ENCODE measurements at regions not wholly inside any gene's neighbourhood (a gene's known extent, or its start where the extent isn't known, plus 50 kb on each side); places are given as distances from the start of the nearest gene placed in this dataset.

DNA sequence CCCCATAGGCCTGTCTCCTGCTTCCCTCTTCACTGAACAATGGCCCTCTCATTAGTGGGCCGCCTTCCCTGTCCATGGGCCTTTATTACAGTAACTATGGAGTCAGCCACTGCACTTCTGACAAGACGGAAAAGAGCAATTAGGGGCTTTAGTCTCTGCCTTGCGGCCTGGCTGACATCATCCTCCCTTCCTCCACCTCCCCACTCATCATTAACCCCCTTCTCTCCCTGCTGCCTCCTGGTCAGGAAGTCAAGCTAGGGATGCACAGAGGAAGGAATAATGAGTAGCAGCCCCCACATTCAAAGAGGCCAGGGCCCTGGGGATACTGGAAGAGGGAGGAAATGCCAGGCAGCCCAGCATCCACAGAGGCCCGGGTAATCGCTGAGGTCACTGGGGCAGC lies 101.6 kb upstream of the PLXNA4 start:
- WGBS (ENCODE audit: missing lambda C conversion rate): 67% methylated on average over 5 of the region's 5 CpGs
- ATAC-seq (no peak), FAIRE-seq (no peak), DNase-seq (ENCODE audit: low read depth in 1 of 2, low spot score in 1 of 2) (no peak)
- no peaks in the 10 kb centered on the region for H3K4me1 ChIP-seq
- H3K27ac ChIP-seq: no peak overlapping the region
- no peak overlapping the region for H3K4me3 ChIP-seq
- POLR2A ChIA-PET: no interaction called here
- no peak overlapping the region for H3K4me2 ChIP-seq
- CTCF ChIA-PET: no interaction called here
- H3K9me3 ChIP-seq: no peaks in the 10 kb centered on the region
- TF ChIP-seq PHF8 (IDR thresholded peaks at IDR 0.05; ENCODE audit: borderline replicate concordance, low read depth) (no peak), HDAC2 (IDR thresholded peaks at IDR 0.05) (no peak), CBX8 (IDR thresholded peaks at IDR 0.05) (no peak), FOSL2 (IDR thresholded peaks at IDR 0.05) (no peak), FOSL2 (CRISPR knock-in tag; IDR thresholded peaks at IDR 0.05) (no peak), NFE2L2 (conservative IDR thresholded peaks at IDR 0.05; ENCODE audit: low read length) (no peak), GATA3 (IDR thresholded peaks at IDR 0.05; ENCODE audit: borderline replicate concordance) (no peak), HOXB5 (CRISPR knock-in tag; IDR thresholded peaks at IDR 0.05) (no peak), TFCP2L1 (CRISPR knock-in tag; IDR thresholded peaks at IDR 0.05) (no peak), FOXS1 (CRISPR knock-in tag; IDR thresholded peaks at IDR 0.05) (no peak), NPAS2 (CRISPR knock-in tag; IDR thresholded peaks at IDR 0.05; ENCODE audit: borderline replicate concordance) (no peak), RNF2 (IDR thresholded peaks at IDR 0.05; ENCODE audit: borderline replicate concordance, low read depth) (no peak), HOXB13 (CRISPR knock-in tag; IDR thresholded peaks at IDR 0.05; ENCODE audit: low read depth) (no peak), JUNB (IDR thresholded peaks at IDR 0.05) (no peak), RCOR1 (IDR thresholded peaks at IDR 0.05; ENCODE audit: low read depth, low read length) (no peak)
- TF ChIP-seq, protein P1, sequence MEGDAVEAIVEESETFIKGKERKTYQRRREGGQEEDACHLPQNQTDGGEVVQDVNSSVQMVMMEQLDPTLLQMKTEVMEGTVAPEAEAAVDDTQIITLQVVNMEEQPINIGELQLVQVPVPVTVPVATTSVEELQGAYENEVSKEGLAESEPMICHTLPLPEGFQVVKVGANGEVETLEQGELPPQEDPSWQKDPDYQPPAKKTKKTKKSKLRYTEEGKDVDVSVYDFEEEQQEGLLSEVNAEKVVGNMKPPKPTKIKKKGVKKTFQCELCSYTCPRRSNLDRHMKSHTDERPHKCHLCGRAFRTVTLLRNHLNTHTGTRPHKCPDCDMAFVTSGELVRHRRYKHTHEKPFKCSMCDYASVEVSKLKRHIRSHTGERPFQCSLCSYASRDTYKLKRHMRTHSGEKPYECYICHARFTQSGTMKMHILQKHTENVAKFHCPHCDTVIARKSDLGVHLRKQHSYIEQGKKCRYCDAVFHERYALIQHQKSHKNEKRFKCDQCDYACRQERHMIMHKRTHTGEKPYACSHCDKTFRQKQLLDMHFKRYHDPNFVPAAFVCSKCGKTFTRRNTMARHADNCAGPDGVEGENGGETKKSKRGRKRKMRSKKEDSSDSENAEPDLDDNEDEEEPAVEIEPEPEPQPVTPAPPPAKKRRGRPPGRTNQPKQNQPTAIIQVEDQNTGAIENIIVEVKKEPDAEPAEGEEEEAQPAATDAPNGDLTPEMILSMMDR (IDR thresholded peaks at IDR 0.05): no peak

DNA sequence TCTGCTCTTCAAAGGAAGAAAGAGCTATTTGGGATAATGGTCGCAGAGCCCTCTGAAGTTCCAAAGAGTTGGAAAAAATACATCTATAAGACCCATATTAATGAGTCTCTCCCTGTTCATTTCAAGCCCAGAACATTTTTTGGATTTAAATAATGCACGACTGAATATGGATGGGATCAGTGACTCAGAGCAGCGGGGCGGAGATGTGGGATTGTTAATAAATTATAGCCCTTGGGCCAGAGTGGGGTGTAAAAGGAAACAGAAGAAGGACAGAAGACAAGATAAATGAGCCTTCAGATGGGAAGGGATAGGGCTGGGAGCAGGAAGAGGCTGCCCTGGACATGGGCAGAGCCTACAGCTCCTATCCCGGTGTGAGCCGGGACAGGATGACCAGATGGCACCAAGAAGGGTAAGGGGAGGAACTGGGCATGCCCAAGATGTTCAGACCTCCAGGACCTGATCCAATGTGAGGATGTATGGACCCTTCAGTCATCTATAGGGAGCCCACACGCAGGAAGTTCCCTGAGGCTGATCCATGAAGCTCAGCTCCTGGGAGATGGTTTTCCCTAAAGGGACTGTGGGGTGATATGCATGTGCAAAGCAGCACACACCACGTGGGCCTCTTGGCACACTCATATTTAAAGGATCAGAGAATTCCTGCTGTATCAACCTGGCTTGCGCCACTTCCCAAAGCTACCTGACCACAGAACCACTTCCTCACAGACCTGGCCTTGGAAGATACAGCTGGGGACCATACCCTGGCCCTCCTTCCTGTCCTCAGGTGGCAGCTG lies 96.1 kb upstream of the PLXNA4 start:
- TF ChIP-seq, protein P2, sequence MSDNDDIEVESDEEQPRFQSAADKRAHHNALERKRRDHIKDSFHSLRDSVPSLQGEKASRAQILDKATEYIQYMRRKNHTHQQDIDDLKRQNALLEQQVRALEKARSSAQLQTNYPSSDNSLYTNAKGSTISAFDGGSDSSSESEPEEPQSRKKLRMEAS (IDR thresholded peaks at IDR 0.05): no peak
- TF ChIP-seq SREBF2 (IDR thresholded peaks at IDR 0.05): no peak
- no peak for TF ChIP-seq CHD2 (IDR thresholded peaks at IDR 0.05; ENCODE audit: low read length, partially characterized antibody)
- TF ChIP-seq JUN (IDR thresholded peaks at IDR 0.05): no peak
- no peak for TF ChIP-seq EP300 (IDR thresholded peaks at IDR 0.05)
- TF ChIP-seq MYC (IDR thresholded peaks at IDR 0.05; ENCODE audit: borderline replicate concordance, low read length): no peak
- TF ChIP-seq CBX8 (IDR thresholded peaks at IDR 0.05): no peak
- TF ChIP-seq FOSB (CRISPR knock-in tag; IDR thresholded peaks at IDR 0.05): no peak
- no peak for TF ChIP-seq RARB (CRISPR knock-in tag; IDR thresholded peaks at IDR 0.05)
- TF ChIP-seq TP53 (CRISPR knock-in tag; IDR thresholded peaks at IDR 0.05): no peak
- TF ChIP-seq, protein P3, sequence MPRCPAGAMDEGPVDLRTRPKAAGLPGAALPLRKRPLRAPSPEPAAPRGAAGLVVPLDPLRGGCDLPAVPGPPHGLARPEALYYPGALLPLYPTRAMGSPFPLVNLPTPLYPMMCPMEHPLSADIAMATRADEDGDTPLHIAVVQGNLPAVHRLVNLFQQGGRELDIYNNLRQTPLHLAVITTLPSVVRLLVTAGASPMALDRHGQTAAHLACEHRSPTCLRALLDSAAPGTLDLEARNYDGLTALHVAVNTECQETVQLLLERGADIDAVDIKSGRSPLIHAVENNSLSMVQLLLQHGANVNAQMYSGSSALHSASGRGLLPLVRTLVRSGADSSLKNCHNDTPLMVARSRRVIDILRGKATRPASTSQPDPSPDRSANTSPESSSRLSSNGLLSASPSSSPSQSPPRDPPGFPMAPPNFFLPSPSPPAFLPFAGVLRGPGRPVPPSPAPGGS (IDR thresholded peaks at IDR 0.05): no peak
- TF ChIP-seq KDM1A (IDR thresholded peaks at IDR 0.05; ENCODE audit: low read depth): no peak
- no peak for TF ChIP-seq MAFK (IDR thresholded peaks at IDR 0.05; ENCODE audit: partially characterized antibody)
- WGBS (ENCODE audit: missing lambda C conversion rate): 28% methylated on average over 9 of the region's 9 CpGs
- no peak for DNase-seq (ENCODE audit: low read depth in 1 of 2, low spot score in 1 of 2)
- H3K4me3 ChIP-seq: no peak overlapping the region
- H3K4me1 ChIP-seq: no peaks in the 10 kb centered on the region
- ChIA-PET POLR2A (no interaction called here), CTCF (interaction anchor here (1.3 kb wide), 1 partner anchor 12 kb away, joined by 3 read pairs; no protein-coding TSS in a partner anchor)
- no peak for ATAC-seq
- H3K9me3 ChIP-seq: no peaks in the 10 kb centered on the region
- no peak overlapping the region for H3K27ac ChIP-seq
- H3K4me2 ChIP-seq: no peak overlapping the region
- no peak for FAIRE-seq

Measured in A549 (cell line).